ENCODE measurements at regions not wholly inside any gene's neighbourhood (a gene's known extent, or its start where the extent isn't known, plus 50 kb on each side); places are given as distances from the start of the nearest gene placed in this dataset.
"Not testable (repeated sequence)": the region's sequence is repeated elsewhere in the genome, so short reads cannot be mapped to it uniquely, and the experiment has no call there.

DNA sequence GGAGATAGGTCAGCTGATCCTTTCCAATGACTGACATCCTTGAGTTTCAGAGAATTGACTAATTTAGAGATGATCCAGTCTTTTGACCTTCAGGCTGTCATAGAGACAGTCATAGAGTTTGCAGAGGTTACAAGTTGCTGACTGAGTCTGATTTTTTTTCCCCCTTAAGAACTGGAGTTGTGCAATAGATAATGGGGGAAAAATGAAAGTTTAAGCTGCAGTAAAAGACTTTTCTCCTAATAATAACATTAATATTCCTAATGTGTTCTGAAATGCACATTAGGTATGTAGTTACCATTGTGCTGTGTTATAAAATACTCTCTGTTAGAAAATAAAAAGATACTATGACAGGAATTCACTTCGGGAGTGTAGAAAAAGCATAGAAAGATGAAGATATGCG lies 876.9 kb upstream of the RAG2 start:
- DNase-seq = no peak

DNA sequence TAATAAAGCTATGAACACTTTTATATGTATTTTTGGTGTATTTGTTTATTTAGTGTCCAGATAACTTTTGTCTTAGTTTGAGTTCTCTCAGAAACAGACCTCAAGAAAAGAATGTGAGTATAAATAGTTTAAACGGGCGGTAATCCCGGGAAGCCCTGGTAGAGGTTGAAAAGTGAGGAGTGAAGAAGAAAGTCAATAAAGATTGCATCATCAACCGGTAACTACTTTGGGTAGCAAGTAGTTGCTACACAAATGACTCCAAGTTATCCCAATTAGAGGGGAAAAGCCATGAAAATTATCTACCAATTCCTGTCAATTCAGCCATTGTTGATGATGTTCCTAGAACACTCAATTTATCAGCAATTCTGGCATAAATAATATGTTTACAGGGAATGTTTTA lies 870.3 kb upstream of the RAG2 start:
- DNase-seq = no peak

DNA sequence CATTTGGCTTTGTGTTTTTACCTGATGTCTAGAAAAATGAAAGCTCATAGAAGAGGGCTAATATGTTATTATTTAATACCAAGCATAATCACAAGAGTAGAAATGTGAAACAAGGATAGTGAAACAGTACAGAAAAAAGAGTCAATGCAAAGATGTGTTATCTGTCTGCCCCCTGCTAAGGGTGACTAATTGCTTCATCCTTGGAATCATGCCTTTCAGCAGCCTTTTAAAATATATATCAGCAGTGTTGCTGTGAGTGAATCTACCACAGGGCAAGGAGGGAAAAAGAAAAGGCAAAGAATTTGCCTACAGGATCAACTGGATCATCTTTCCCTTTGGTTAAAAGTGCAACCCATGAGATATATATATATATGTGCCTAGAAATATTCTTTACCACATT lies 867.2 kb upstream of the RAG2 start:
- DNase-seq = no peak

DNA sequence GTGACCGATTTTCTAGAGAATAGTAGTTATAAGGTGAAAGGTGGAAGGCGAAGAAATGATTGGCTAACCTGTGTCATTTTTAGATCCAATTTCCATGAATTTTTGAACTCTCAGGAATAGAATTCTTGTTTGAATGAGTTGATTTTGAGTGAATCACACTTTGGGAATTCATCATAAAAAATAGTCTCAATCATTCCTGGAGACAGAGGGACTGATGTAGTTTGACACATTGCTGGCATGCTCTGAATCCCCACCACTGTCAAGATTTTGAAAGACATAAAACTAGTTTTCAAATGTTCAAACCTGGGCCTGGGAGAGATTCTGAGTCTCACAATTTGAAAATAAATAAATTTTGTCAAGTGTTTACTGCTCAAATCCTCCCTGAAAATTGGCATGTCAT lies 861.4 kb upstream of the RAG2 start:
- DNase-seq = no peak

GRCh38 chr11:37456746-37457145 lies 858.7 kb upstream of the RAG2 start:
- no peak for DNase-seq

GRCh38 chr11:37451903-37452302 lies 853.9 kb upstream of the RAG2 start:
- DNase-seq = no peak

GRCh38 chr11:37450613-37451012 lies 852.6 kb upstream of the RAG2 start:
- DNase-seq = no peak

DNA sequence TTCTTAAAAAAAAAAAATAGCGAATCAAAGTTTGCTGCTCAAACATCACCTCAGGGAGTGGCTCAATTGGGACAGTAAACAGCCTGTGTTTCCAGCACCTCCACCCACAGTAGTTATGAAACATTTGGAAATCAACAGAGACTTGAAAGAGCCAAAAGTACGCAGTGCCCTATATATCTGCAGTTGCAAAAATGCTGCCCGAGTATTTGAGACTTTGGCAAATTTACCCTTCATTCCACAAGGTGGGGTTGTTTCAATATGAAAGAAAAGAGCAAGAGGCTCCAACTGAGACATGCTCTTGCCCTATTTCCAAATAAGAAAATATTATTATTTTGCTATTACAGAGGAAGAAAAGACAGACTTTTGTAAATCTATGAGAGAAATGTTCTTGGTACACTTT lies 851.1 kb upstream of the RAG2 start:
- DNase-seq = no peak

- DNase-seq = no peak
Observed at GRCh38 chr11:37442576-37442975, 844.5 kb upstream of the RAG2 start.

- not testable (repeated sequence) for DNase-seq
Observed at GRCh38 chr11:37431633-37432230, 833.7 kb upstream of the RAG2 start.

- not testable (repeated sequence) for DNase-seq
Observed at GRCh38 chr11:37430966-37431632, 833.1 kb upstream of the RAG2 start.

DNA sequence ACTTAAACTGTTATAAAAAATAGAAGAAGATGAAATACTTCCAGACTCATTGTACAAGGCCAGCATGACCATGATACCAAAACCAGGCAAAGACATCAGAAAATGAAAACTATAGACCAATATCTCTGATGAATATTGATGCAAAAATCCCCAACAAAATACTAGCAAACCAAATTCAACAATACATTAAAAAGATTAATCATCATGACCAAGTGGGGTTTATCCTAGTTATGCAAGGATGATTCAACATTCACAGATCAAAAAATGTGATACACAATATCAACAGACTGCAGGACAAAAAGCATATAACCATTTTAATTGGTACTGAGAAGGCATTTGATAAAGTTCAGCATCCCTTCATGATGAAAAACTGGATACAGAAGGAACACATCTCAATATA lies 824.5 kb upstream of the RAG2 start:
- DNase-seq = no peak

GRCh38 chr11:37411289-37411688 lies 813.3 kb upstream of the RAG2 start:
- no peak for DNase-seq

DNA sequence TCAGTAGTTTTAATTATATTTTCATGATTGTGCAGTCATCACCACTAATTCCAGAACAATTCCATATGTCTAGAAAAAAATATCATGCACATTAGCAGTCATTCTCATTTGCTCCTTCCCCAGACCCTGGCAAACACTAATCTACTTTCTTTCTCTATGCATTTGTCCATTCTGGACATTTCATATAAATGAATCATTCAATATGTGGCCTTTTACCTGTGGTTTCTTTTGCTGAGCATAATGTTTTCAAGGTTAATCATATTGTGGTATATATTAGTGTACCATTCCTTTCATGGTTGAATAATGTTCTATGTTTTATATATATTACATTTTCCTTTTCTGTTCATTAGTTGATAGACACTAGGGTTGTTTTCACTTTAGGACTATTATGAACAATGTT lies 811.1 kb upstream of the RAG2 start:
- DNase-seq = no peak

DNA sequence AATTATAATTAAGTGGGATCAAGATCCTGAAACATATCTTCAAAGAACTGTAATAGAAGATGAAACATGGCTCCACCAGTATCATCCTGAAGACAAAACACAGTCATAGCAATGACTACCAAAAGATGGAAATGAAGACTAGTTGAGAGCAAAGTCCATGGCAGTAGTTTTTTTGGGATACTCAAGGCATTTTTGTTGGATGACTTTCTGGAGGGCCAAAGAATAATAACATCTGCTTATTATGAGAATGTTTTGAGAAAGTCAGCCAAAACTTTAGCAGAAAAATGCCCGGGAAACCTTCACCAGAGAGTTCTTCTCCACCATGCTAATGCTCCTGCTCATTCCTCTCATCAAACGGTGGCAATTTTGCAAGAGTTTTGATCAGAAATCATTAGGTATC lies 809.4 kb upstream of the RAG2 start:
- DNase-seq = no peak

DNA sequence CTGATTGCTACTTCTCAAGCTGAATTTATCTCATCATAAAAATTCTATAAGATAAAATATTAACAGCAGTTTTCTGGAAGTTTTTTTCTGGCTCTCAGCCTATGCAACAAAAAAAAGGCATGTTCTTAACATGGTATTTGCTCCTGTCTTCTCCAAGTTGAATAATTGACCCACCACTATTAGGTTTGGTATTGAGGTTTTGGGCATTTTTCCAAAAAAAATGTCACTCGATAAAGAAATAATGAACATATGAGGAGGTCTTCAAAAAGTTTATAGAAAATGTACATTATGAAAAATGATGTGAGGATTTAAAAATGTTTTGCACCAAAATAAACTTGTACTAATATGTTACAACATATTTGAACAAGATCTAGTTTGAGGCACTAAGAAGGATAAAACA lies 808.6 kb upstream of the RAG2 start:
- DNase-seq = no peak

- DNase-seq = no peak
Observed at GRCh38 chr11:37404231-37404630, 806.2 kb upstream of the RAG2 start.

DNA sequence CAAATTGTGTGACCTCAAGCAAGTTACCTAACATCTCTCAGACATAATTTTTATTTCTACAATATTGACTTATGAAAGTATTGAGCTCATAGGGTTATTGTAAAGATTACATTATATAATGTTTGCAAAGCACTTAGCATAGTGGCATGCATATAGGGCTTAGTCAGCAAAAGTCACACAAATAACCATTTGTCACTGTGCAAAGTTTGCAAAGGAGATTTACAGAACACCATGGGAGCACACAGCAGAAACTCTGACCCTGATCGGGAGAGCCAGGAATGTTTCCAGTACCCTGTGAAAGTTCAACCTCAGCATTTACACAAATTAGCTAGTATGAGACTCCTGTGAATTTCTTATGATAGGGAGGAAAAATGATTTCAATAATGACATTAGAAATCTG lies 804.6 kb upstream of the RAG2 start:
- no peak for DNase-seq

DNA sequence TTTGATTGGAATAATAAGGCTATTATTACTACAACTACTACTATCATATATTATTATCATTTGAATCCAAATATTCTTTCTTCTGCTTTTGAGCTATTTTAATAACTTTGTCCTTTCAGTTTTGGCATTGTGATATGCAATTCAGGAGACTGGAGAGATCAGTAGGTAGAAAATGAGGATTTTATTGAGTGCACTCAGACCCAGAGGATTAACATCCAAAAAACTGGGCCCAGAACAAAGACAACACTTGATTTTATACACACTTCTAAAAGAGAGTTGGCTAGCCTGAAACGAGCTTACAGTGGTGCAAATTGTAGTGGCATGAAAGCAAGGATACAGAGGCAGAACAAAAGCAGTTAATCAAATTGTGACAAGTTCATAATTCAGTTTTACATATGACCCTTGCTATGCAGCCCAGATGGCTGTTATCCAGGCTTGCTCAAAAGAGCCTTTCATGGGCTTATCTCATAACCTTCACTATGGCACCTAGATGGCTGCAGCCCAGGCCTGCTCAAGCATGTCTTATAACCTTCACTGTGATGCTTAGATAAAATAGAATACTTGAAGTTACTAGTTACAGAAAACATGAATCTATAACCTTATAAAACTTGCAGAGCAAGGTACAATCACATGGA lies 796.3 kb upstream of the RAG2 start:
- DNase-seq = no peak

DNA sequence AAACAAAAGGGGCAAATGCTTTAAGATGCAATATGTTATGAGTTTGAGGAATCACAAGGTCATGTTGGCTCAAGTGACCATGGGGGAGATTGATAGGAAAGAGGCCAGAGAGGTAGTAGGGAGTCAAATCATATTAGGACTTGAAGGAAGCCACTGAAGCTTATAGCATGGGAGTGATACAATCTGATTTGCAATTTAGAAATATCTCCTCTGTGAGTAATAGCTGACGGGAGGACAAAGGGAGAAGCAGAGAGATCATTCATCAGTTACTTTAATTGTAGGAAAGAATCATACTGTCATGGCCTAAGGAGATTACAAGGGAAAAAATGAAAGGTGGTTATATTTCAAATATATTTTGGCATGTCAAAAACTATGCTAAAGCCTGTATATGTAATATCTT lies 793.6 kb upstream of the RAG2 start:
- no peak for DNase-seq

- no peak for DNase-seq
Observed at GRCh38 chr11:37390576-37391083, 792.6 kb upstream of the RAG2 start.

- DNase-seq = no peak
Observed at GRCh38 chr11:37378958-37379357, 780.9 kb upstream of the RAG2 start.

DNA sequence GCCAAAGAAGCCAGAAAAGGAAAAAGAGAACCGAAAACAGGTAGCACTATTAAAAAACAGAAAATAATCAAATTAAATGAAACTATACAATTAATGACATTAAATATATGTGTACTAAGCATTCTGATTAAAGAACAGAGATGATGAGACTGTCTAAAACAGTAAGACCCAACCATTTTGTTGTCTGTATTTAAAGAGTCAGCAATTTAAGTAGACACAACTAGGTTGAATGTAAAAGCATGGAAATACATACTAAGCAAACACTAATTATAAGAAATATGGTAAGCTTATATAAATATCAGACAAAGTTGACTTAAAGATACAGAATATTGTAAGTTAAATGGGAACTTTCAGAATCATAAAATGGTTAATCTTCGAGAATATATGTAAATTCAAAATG lies 774.6 kb upstream of the RAG2 start:
- DNase-seq = no peak

GRCh38 chr11:37371346-37371970 lies 773.4 kb upstream of the RAG2 start:
- DNase-seq = no peak
